GM13976 (cell line): ENCODE measurements at regions not wholly inside any gene's neighbourhood (a gene's known extent, or its start where the extent isn't known, plus 50 kb on each side); places are given as distances from the start of the nearest gene placed in this dataset.

Experiments
- DNase-seq: peaks from one replicate; pipeline ENCODE4 v3.0.0; 2012; ENCODE audit warnings: low spot score
- in situ Hi-C: fragments of 300-500 bp; cut with MboI; formaldehyde crosslinking; loops from one replicate; pipeline ENCODE4 v1.12.0; 2022; ENCODE audit warnings: low sequenced_read_pairs, mixed read lengths, inconsistent platforms; ENCODE audit not compliant: unreplicated experiment
- TF ChIP-seq, protein P1 (sequence below): IDR thresholded peaks from 2 replicates; pipeline ENCODE4 v1.5.1; 2012; ENCODE audit warnings: borderline replicate concordance, mild to moderate bottlenecking; ENCODE audit not compliant: insufficient read depth; ENCODE audit errors: extremely low read depth, missing control alignments, control extremely low read depth

DNA sequence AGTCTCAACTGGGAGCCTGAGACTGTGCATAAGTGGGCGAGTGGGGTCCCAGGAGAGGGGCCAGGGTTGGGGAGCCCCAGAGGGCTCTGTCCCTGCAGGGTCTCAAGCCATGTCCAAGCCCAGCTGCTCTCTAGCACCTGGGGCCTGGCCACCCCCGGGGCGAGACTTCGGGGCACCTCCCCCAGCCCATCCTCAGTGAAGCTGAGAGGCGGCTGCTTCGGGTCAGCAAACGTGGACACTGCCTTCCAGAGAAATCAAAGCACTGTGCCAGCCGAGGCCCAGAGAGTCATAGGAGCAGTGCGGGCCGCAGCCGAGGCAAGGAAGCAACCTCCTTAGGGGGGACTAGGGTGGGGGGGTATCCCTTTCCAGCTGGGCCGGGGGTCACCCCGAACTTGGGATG lies 77.5 kb downstream of the ENGASE start:
- TF ChIP-seq, protein P1, sequence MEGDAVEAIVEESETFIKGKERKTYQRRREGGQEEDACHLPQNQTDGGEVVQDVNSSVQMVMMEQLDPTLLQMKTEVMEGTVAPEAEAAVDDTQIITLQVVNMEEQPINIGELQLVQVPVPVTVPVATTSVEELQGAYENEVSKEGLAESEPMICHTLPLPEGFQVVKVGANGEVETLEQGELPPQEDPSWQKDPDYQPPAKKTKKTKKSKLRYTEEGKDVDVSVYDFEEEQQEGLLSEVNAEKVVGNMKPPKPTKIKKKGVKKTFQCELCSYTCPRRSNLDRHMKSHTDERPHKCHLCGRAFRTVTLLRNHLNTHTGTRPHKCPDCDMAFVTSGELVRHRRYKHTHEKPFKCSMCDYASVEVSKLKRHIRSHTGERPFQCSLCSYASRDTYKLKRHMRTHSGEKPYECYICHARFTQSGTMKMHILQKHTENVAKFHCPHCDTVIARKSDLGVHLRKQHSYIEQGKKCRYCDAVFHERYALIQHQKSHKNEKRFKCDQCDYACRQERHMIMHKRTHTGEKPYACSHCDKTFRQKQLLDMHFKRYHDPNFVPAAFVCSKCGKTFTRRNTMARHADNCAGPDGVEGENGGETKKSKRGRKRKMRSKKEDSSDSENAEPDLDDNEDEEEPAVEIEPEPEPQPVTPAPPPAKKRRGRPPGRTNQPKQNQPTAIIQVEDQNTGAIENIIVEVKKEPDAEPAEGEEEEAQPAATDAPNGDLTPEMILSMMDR, result no peak
- DNase-seq, result no peak
- in situ Hi-C loops, result no loop called here

DNA sequence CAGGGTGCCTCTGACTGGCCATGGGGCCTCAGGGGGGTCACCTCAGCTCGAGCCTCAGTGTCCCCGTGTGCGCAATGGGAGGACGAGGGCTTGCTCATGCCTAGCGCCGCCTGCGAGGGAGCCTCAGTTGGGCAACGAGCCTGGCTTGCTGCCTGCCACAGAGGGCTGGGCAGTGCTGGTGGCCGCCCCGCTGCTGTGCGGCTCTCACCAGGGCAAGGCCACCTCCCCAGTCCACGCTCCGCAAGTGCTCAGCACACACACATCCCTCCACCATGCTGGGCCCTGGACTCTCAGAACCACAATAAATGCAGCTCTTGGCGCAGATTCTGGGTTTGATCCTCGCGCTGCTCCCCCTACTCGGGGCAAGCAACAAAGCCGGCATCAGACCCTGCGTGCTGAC lies 76.2 kb downstream of the ENGASE start:
- TF ChIP-seq, protein P1, result no peak
- no peak for DNase-seq
- in situ Hi-C loops, result no loop called here

DNA sequence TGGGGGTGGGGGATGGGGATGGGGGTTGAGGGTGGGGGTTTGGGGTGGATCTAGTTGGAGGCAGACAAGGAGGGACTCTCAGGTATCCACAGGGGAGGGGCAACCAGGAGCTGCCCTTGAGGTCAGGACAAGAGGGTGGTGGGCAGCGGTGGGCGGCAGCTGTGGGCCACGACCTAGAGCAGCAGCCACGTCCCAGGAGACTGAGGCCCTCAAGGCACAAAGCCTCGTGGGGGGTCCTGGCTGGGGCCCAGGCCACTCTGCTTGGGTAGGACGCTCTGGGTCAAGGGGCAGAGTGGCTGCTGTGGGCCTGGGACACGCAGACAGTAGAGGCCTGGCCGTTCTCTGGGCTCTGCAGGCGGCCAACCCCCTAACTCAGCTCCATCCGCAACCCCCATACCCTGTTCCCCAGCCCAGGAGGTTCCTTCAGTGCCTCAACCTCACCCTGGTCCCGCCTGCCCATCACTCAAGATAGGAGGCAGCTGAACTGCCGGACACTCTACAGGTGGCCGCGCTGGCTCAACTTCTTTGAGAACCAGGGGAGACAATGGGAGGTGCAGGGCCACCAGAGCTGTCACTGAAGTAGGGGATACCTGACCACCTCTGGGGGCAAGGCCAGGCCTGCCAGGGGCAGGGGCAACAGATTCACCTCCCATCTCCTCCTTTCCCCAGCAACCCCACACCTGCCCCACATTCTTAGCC lies 75.6 kb downstream of the ENGASE start:
- in situ Hi-C loops, result no loop called here
- DNase-seq, result no peak
- TF ChIP-seq, protein P1, result no peak

- TF ChIP-seq, protein P1, result no peak
- in situ Hi-C loops, result no loop called here
- no peak for DNase-seq
Measured at GRCh38 chr17:79148584-79148983, 74.0 kb downstream of the ENGASE start.

DNA sequence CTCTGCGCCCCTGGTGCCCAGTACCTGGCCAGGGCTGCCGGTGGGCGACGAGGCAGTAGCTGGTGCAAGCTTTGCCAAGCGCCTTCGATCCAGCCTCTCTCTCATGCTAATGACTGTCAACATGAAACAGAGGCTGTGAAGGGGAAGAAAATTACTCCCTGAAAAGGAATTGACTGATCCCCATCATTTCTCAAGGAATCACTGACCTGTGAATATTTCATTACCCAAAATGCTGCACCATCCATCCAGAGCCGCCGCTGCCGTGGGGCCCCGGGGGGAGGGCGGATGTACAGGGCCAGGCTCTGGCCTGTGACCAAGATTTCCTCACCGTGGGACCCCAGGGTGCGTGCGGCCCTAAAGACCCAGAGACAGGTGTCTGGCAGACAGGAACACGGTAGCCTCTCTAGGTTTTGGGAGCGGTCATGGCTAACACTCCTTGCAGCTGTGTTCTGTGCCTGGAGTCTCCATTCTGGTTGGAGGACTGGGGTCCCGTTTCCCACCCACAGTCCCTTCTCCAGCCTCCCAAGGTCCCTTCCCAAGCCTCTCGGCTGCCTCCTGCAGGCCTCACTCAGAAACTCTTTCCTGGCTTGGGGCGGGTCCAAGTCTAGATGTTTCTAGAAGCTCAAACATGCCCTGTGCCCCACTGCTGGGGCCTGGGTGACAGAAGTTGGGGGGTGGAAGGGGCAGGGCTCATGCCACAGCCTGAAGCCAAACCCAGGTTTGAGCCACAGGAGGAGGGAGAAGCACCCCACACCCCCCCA lies 73.3 kb downstream of the ENGASE start:
- in situ Hi-C loops, result no loop called here
- TF ChIP-seq, protein P1, result no peak
- DNase-seq, result no peak

DNA sequence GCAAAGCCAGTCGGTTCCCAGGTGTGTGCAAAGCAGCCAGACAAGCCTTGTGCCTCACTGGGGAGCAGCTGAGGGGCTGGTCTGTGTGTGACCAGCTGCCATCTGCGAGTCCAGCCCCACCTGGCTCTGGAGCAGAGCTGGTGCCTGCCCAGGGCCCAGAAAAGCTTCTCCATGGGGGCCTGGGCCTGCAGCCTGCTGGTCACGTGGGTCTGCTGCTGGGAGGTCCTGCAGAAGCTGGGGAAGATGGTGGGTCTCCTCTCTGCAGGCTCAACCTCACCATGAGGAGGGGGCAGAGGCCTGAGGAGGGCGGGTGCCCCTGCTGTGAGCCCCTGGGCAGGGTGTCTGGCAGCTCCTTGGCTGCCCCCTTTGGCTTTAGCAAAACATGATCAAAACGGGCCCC lies 71.9 kb downstream of the ENGASE start:
- no peak for DNase-seq
- in situ Hi-C loops, result no loop called here
- TF ChIP-seq, protein P1, result no peak
